Bone marrow (tissue), 2 donors: ENCODE measurements at regions not wholly inside any gene's neighbourhood (a gene's known extent, or its start where the extent isn't known, plus 50 kb on each side); places are given as distances from the start of the nearest gene placed in this dataset.

Experiments used
- DNase-seq, 2 donors: peaks; one replicate each; lab custom pipeline; 2025; lab: John Stamatoyannopoulos, UW

DNA sequence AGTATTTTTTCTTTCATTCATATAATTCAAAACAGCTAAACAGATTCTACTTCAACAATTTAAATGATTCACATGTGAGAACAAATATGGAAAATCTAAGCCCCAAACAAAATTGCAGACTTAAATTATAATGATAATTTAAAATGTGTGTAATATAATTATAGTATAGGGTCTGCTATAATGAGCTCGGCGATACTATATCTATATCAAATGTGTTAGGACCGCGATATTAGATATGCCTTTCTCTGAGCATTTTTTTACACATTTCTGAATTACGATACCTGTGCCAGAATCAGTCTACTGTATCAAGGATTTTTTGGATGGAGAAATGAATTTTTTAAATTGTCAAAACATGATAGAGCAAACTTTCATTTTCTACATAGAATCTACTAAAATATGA, 808.8 kb upstream of the POU3F3 start:
- no peak for DNase-seq

DNA sequence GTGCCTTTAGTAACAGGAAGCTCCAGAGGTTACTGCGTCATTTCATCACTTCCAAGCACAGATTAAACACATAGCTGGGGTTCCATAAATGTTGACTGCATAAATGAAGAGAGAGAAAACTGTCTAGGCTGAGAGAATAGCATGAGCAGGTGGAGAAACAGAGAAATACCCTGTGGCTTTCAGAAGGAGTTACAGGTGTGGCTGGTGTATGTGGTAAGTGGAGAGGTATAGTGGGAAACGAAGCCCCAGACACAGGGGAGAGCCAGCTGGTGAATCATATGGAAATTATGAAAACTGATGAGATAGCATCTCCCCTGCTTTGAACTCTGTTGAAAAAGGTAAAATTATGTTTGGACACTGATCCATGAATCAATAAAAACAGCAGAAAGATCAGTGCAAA, 807.4 kb upstream of the POU3F3 start:
- DNase-seq, result no peak

DNA sequence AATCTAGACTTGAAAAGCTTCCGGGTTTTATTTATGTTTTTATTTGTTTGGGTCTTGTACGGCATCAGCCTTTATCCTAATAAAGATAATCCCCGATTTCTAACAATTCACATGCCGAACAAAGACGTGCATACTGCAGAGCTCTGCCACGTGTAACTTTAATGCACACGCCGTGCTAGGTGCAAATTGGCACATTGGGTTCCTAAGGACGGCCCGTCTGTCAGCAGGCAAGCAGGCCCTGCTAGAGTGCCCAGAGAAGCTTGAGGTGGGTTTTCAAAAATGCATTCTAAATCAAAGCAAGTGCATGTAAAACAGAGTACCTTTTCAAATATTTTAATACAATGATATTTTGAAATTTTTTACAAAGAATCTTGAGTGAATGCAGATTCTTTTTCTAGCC, 806.4 kb upstream of the POU3F3 start:
- DNase-seq, result no peak

DNA sequence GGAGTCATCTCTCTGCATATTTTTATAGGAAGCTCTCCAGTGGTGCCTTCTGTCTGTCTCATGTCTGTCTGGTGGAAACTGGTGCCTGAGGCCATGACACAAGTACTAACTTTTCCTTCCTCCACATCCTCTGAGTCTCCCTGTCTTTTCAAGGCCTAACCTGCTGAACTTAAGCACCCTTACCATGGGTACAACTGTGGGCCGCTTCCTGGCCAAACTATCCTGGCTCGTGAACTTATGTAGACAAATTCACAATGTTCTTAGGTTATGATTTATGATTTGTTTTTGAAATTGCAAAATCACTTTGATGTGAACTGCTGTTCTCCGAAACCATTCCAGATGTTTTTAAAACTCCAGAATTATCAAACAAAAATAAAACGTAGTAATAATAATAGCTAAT, 804.5 kb upstream of the POU3F3 start:
- DNase-seq, result no peak

DNA sequence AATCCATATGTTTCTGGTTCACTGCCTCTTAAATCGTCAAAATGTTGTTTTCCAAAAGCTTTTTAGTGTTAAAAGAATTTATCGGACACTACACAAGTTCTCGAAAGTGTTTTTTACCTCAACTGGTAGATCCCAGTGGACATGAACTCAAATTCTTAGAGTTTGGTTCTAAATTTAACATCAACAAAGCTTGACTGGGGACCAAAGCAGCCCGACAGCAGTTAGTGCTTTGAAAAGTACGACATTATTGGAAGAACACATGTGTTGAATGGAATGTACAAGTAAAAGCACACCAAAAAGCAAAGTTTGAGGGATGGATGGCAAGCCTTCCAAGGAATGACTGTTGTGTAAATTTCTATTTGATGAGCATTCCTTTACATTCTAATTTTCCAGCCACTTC, 803.9 kb upstream of the POU3F3 start:
- no peak for DNase-seq

DNA sequence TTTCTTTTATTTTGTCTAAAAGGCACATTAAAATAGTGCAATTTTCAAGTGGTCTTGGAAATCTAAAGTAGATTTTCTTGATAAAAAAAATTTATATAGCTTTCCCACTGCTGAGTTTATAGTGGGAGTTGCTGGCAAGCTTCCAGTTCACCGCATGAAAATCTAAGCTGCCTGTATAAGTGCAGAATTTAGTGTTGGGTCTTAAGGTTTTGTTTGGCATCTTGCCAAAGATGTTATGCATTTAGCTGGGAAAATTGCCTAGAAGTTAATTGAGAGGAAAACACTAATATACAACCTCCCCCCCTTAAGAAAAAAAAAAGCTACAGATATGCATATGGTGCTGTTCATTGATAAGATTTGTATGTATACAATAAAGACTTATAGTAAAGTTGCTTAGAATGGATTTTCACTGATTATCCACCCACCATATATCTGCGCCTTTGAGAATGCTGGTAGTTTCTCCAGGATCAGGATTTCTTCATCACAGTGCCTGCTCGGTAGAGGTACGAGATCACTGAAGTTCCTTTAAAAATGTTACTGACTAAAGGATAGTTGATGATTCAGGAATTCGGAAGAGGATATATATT, 803.2 kb upstream of the POU3F3 start:
- DNase-seq, result no peak

DNA sequence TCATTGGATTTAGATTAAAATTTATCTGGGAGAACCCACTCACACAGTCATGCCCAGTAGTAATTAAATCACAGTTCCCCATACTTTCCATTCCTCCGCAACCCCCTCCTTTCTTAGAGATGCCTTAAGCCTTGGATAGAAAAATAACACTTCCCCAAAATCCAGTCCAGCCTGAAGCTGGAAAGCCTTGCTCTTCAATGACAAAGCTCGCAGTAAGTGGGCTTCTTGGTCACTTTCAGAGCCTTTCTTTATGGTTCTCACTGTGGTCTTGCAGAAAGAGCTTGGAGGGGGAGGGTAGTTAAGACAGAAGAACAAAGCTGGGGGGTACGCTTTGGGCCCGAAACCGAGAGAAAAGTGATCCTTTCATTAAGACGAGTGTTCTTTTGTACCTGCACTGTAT, 802.1 kb upstream of the POU3F3 start:
- no peak for DNase-seq

DNA sequence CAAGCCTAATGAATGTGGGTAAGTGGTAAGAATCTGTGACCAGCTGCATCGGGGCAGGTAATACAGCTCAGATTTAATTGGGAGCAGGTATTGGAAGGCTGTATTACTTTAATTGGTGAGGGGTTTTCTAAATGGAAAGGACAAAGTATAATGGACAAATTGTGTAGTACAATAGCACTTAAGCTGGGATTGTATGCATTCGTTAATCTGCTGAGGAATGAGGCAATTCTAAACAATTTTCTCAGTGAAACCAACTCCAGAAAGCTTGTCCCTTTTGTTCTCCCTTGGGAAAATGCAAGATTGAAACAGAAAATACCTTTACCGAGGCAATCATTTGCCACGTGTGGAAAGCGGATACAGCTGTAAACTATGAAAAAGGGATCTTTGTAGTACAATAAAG, 801.6 kb upstream of the POU3F3 start:
- DNase-seq, result no peak

DNA sequence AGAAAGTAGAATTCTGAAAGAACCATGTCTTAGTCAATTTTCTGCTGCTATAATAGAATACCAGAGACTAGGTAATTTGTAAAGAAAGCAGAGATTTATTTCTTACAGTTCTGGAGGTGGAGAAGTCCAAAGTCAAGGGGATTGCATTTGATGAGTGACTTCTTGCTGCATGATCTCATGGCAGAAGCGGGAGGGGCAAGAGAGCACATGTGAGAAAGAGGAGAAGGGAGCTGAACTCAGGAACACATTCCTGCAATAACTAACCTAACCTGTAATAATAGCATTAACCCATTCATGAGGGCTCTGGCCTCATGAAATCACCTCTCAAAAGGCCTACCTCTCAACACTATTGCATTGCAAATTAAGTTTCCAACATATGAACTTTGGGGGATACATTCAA, 797.5 kb upstream of the POU3F3 start:
- no peak for DNase-seq

DNA sequence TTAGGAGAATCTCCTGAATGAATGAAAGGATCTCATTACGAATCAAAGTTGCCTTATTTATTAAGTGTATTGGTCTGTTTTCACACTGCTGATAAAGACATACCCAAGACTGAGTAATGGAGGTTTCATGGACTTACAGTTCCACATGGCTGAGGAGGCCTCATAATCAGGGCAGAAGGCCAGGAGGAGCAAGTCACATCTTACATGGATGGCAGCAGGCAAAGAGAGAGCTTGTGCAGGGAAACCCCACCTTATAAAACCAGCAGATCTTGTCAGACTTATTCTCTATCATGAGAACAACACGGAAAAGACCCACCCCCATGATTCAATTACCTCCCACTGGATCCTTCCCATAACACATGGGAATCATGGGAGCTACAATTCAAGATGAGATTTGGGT, 785.2 kb upstream of the POU3F3 start:
- no peak for DNase-seq

DNA sequence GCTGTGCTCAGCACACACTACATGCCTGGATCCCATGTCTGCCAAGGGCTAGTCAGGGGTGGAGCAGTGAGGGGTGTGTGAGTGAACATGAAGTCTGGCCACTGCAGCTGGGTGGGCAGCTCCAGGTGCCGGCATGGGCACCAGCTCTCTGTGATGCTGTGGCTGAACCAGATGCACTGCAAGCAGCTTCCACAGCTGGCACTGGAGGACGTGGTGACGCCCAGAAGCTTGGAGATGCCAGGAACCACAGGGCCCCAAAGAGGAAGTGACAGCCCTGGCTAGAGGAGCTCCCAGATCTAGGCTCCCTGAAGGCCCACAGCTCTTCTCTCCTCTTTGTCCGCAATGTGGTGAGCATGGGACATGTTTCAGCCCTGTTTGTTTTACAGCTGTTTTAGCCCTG, 776.3 kb upstream of the POU3F3 start:
- no peak for DNase-seq

DNA sequence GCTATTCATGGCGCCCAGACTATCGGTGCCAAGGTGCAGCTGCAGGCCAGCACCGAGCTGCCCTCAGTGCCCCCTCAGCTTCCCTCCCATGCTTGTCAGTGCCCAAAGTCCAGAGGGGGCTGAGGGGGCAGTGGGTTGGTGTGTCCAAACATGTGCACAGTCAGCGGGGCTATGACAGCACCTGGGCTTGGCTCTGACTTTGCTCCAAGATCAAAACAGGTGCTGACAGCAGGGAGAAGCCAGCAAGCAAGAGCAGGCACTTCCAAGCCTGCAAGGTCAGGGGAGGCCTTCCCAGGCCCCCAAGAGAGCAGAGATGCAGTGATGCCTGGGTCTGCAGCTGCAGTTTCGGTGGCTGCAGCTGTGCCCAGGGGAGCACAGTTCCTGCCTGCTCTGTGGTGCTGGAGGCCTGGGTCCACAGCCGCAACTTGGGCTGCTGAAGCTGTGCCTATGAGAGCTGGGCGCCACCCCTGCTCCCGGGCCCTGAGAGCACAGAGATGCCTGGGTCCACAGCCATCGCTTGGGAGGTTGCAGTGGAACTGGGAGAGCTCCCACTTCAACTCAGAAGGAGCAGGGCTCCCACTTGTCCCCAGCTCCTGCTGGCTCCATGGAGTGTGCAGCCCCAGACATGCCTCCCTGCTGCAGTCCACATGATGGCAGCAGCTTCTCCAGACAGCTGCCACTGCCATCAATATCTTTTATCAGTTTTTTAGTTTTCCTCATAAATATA, 775.3 kb upstream of the POU3F3 start:
- DNase-seq, result no peak

DNA sequence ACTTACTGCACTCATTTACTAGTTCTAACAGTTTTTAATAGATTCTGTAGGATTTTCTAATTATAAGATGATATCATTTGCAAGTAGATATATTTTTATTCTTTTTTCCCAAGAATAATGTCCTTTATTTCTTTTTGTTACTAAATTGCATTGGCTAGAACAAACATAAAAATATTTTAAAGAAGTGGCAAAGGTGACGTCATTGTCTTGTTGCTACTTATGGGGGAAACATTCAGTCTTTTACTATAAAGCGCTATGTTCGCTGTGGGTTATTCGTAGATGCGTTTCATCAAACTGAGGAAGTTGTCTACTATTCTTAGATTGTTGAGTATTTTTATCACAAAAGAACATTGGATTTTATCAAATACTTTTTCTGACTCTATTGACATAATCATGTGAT, 765.2 kb upstream of the POU3F3 start:
- DNase-seq, result no peak

DNA sequence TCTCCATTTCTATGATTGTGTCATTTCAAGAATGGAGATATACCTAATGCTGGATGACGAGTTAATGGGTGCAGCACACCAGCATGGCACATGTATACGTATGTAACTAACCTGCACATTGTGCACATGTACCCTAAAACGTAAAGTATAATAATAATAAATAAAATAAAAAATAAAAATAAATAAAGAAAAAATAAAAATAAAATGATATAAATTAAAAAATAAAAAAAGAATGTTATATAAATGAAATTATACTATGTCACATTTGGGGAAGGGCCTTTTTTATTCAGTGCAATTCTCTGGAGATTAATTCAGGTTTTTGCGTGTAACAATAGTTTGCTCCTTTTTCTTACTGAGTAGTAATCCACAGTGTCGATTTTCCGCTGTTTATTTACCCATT, 763.5 kb upstream of the POU3F3 start:
- DNase-seq, result no peak

DNA sequence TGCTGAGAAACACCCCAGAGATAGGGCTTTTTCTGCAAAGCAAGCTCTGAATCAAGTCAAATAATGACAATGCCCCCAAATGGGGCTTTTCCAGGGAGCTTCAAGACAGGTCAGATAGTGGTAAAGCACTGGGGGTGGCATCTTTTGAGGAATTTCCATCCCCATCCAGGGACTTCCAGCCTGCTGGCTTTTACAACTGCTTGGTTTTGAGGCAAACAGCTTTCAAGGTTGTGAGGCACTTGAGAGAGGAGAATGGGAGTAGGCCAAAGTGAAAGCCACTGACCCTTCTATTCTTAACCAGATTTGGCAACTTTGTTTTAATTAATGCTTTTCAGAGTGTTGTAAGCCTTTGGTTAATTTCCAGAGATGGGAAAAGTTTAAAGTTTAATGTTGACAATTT, 762.0 kb upstream of the POU3F3 start:
- no peak for DNase-seq

DNA sequence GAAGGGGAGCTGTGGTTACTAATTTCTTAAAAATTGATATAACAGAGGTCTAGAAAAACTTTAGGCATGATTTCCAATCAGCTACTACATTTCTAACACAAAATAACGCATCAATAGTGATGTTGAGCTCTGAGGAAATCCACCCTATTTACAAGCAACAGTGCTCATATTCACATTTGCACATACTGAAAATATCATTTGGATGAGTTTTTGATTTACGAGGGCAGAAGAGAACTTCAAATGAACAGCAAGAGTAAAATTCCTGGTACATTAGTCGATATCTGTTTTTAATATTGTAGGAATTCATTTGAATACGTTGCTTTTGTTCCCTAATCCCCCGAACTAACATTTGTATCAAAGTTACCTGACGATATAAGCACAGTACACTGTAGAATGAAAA, 761.0 kb upstream of the POU3F3 start:
- no peak for DNase-seq

DNA sequence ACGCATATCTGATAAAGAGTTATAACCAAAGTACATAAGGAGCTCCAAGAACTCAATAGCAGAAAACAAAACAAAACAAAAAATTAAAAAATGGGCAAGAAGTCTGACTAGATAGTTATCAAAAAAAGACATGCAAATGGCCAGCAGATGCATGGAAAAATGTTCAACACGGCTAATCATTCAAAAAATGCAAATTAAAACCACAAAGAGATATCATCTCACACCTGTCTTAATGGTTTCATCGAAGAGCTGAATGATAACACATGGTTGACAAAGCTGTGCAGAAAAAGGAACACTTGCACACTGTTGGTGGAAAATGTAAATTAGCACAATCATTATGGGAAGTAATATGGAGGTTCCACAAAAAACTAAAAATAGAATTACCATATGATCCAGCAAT, 751.3 kb upstream of the POU3F3 start:
- no peak for DNase-seq

DNA sequence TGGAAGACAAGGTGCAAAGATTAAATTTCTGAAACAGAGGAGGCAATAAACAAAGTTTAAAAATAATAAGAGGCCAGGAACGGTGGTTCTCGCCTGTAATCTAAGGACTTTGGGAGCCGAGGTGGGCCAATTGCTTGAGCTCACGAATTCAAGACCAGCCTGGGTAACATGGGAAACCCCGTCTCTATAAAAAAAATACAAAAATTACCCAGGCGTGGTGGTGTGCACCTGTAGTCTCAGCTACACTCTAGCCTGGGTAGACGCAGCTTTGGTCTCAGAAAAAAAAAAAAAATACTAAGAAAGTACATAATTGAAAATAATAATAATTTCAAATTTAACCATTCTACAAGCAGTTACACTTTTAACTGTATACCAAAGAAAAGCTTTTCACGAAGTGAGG, 744.6 kb upstream of the POU3F3 start:
- DNase-seq, result no peak

DNA sequence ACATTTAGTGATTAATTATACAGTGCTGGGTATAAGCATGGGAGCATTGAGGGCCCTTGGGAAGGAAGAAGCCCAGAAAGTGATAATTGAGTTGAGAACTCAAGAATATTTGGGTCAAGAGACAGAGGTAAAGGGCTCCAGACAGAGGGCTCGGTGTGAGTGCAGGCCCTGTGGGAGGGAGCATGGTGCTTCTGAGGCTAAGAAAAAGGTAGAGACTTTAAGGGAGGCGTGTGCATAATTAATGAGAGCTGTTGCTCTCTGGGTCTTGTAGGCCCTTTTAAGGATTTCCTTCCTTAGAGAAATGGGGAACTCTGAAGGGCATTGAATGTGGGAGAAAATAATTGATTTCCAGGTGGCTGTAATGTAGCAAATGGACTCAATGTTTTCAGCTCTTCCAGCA, 735.0 kb upstream of the POU3F3 start:
- DNase-seq, result no peak

DNA sequence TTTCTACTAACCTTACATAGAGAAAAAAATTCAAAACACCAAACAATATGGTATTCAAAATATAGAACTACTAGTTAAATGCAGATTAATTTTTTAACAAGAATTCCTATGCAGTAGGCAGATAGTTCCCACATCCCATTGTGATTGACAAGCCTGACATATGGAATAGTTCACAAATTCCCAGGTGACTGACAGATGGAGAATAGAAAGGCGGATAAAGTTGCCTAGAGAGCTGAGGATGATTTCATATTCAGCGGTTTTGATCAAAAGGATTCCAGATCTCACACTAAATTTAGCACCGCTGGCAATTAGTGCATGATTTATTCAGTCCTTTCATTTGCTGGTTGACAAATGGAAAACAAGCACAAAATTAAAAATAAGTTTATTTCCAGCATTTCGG, 733.7 kb upstream of the POU3F3 start:
- no peak for DNase-seq

DNA sequence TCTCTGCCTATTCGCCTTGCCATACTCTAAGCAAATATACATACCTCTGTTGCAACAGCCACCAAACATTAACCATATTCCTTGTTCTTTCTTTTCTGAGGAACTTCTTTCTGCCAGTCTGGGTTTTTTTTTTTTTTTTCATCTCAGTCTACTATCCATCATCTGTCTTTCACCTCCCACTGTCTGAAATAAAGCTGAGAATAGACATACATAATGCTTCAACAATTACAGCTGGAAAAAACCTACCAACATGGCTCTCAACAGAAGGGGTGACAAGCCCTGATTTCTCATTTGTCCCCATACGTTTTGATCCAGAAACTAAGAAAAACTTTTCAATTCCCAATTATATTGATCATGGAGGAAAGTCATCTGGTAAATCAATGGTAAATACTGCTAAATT, 728.8 kb upstream of the POU3F3 start:
- DNase-seq, result no peak

DNA sequence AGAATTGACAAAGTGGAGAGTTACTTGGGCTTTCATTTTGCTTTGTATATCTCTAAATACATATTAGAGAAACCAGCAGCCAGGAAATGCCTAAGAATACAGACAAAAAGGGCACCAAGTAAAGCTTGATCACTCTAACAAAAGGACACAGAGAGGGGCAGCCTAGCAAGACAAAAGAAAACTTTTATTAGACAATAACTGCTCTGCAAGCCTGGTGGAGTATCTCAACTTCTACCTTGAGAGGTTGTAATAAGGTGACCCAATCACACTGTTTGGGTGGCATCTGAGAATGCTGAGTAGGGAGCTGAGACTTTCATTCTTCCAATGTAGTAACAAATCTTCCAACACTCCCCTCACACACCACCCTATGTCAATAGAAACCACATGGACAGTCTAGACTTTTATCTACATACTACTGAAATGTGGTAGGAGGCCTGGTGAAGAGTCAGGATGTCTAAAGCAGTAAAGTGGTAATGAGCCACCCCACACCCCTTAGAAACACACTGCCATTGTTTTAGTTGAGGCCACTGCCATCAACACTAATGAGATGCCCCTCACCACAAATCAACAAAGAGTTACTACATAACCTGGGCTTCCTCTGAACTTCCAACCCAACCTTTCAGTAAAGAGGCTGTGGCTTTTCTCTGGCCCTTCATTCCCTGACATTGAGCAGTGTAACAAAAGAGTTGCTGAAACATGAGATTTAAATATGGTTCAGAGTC, 726.7 kb upstream of the POU3F3 start:
- DNase-seq, result no peak

DNA sequence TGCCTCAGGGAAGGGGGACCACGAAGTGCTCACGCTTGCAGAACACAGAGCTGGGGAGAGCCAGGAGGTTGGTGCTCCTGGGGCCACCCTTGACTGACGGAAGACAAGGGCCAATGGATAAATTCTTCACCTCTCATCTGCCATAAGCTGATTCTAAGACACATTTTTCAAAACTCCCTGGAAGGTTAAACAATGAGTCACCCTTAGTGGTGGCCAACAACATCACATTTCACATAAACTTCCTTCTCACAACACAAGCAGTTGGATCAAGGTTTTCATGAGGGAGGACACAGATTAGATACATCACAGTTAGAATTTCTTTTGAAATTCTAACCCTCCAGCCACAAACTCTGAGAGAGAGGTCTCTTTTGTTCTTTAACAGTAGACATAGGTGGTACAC, 713.6 kb upstream of the POU3F3 start:
- no peak for DNase-seq

DNA sequence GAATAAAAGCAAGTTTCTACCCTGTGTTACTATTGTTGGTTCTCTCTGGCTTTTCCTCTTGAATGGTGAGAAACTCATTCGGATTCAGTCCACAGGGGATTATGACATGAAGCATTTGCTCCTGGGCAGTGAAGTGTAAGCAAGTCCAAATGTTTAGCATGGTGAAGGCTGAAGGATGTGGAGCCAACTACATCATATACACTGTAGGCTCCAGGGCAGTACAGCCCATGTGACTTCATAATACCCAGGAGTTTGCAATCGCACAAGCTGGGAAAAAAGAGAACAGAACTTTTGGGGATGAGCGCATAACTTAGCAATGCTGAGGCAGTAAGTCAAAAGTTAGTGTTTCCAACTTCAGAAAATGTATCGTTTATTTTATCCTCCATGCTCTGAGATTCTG, 695.7 kb upstream of the POU3F3 start:
- no peak for DNase-seq
